ENCODE measurements at regions not wholly inside any gene's neighbourhood (a gene's known extent, or its start where the extent isn't known, plus 50 kb on each side); places are given as distances from the start of the nearest gene placed in this dataset.

- H3K9me3 Mint-ChIP-seq, result no peaks in the 10 kb centered on the region
- H3K4me1 Mint-ChIP-seq, result no peaks in the 10 kb centered on the region
- ChIA-PET POLR2A (no interaction called here), CTCF (no interaction called here)
- no peak overlapping the region for H3K4me3 Mint-ChIP-seq
- no peak overlapping the region for H3K27ac Mint-ChIP-seq
- no peak for DNase-seq
- no peaks in the 10 kb centered on the region for H3K36me3 Mint-ChIP-seq (ENCODE audit: low read depth)
- H3K27me3 Mint-ChIP-seq, result no peaks in the 10 kb centered on the region
These were observed 592.8 kb downstream of the HACE1 start for GRCh38 chr6:104266922-104267321.

DNA sequence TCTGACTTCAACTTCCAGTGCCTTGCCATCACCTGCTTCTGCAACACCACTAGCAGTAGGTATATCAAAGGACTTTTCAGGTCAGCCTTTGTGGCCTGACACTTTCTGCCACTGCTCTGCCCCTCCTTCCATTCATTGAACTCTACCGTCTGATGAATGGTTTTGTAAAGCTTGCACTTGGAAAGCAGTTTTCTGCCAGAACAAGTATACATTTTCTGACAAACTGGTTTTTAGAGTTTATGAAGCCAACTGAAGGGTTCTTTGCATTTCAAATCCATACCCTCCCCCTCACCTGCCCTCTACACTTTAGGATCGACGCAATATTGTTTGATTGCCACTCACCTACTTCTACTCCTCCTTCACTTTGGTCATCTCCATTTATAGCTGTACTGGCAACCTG lies 603.1 kb downstream of the HACE1 start:
- Mint-ChIP-seq H3K4me1 (no peaks in the 10 kb centered on the region), H3K27ac (no peak overlapping the region)

DNA sequence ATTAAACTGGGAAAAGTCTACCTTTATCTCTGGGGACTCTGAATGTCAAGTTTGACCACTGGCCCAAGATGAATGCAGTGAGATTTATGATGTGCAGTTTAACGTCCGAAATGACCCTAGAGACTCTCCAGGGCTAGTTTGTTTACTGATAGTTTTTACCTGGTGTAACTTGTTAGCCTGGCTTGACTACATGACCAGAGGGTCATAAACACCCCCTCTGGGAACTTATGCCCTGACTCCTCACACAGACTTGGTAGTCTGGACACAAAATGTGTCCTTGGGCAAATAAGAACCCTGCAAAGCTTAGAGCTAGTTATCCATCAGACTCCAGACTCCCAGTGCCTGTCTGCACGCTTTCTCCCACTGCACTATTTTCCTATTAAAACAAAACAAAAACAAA lies 606.5 kb downstream of the HACE1 start:
- Mint-ChIP-seq H3K27me3 (no peaks in the 10 kb centered on the region), H3K27ac (no peak overlapping the region), H3K36me3 (ENCODE audit: low read depth) (no peaks in the 10 kb centered on the region), H3K9me3 (no peaks in the 10 kb centered on the region), H3K4me1 (no peaks in the 10 kb centered on the region), H3K4me3 (no peak overlapping the region)
- DNase-seq, result no peak
- ChIA-PET POLR2A (no interaction called here), CTCF (no interaction called here)

More for the DNA sequence above, 603.1 kb downstream of the HACE1 start:
- CTCF ChIA-PET, result no interaction called here
- POLR2A ChIA-PET, result no interaction called here
- no peak for DNase-seq
- H3K27me3 Mint-ChIP-seq, result no peaks in the 10 kb centered on the region
- no peaks in the 10 kb centered on the region for H3K9me3 Mint-ChIP-seq
- H3K36me3 Mint-ChIP-seq (ENCODE audit: low read depth), result no peaks in the 10 kb centered on the region
- no peak overlapping the region for H3K4me3 Mint-ChIP-seq

- Mint-ChIP-seq H3K9me3 (no peaks in the 10 kb centered on the region), H3K27me3 (no peaks in the 10 kb centered on the region), H3K27ac (no peak overlapping the region), H3K36me3 (ENCODE audit: low read depth) (no peaks in the 10 kb centered on the region), H3K4me3 (no peak overlapping the region), H3K4me1 (no peaks in the 10 kb centered on the region)
- no peak for DNase-seq
- POLR2A ChIA-PET, result no interaction called here
- CTCF ChIA-PET, result no interaction called here
These were observed 607.4 kb downstream of the HACE1 start for GRCh38 chr6:104252276-104252675.

DNA sequence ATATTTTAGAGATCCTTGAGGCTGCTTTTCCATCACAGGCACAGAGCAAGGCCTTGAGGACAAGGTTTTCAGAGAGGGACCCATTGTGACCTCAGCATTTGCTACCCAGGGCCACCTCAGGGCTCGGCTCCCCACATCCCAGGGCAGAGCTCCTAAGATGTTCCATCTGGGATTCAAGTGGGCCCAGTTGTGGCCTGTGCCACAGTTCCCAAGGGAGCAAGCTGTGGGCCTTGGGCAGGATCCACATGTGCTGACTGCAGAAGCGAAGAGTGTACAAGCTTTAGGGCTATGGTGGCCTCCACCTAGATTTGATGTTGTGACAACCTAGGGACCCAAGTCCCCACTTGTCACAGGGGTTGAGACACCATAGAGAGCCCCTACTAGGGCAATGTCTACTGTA lies 608.1 kb downstream of the HACE1 start:
- Mint-ChIP-seq H3K4me3 (no peak overlapping the region), H3K4me1 (no peaks in the 10 kb centered on the region), H3K9me3 (no peaks in the 10 kb centered on the region), H3K36me3 (ENCODE audit: low read depth) (no peaks in the 10 kb centered on the region), H3K27ac (no peak overlapping the region), H3K27me3 (no peaks in the 10 kb centered on the region)
- ChIA-PET CTCF (no interaction called here), POLR2A (no interaction called here)
- DNase-seq, result no peak

DNA sequence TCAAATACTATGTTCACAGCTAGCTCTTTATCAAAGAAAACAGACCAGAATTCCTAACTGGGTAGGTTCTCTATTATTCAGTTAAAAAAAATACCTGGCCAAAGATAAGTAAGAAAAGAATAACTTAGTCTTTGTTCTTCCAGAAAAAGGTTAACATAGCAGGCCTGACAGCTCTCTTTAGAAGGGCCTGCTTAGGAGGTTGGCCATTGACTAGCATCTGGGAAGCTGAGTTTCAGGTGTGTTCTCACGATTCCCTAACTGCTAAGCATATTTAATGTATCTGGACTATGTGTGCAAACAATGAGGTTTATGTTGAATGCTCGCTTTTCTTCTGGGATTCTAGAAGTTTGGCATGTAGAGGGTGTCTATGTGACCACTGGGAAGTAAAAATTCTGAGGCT lies 618.9 kb downstream of the HACE1 start:
- no peaks in the 10 kb centered on the region for H3K4me1 Mint-ChIP-seq
- no peak overlapping the region for H3K27ac Mint-ChIP-seq
- no peaks in the 10 kb centered on the region for H3K36me3 Mint-ChIP-seq (ENCODE audit: low read depth)
- no peaks in the 10 kb centered on the region for H3K9me3 Mint-ChIP-seq
- H3K27me3 Mint-ChIP-seq, result no peaks in the 10 kb centered on the region
- DNase-seq, result no peak
- H3K4me3 Mint-ChIP-seq, result no peak overlapping the region
- ChIA-PET CTCF (no interaction called here), POLR2A (no interaction called here)

DNA sequence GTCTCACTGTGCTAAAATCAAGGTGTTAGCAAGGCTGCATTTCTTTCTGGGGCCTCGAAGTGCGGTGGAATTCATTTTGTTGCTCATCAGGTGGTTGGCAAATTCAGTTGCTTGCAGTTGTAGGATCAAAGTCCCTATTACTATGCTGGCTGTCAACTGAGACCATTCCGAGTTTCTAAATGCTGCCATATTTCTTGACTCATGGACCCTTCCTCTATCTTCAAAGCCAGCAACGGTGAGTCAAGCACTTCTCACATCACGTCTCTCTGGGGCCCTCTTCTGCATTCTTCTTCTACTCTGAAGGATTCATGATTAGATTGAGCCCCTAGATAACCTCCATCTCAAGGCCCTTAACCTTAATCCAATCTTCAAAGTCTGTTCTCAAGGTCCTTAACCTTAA lies 619.7 kb downstream of the HACE1 start:
- ChIA-PET CTCF (no interaction called here), POLR2A (no interaction called here)
- no peaks in the 10 kb centered on the region for H3K9me3 Mint-ChIP-seq
- H3K4me1 Mint-ChIP-seq, result no peaks in the 10 kb centered on the region
- H3K36me3 Mint-ChIP-seq (ENCODE audit: low read depth), result no peaks in the 10 kb centered on the region
- H3K27me3 Mint-ChIP-seq, result no peaks in the 10 kb centered on the region
- H3K4me3 Mint-ChIP-seq, result no peak overlapping the region
- no peak overlapping the region for H3K27ac Mint-ChIP-seq
- no peak for DNase-seq

DNA sequence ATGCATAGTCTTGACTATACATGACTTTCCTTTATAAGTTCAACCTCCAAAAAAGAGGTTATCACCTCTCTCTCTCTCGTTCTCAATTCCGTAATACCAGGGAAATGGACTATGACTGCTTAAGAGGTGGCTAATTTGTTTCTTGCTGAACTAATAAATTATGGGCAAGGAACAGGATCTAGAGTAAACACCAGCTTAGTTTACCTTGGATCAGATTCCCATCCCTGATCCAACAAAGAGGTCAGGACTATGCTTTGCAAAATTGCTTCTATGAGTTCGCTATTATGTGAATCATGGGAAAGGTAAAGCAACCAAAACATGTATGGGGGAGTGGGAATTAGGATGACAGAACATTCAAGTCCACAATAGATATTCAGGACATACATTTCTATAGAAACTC lies 630.7 kb downstream of the HACE1 start:
- CTCF ChIA-PET, result no interaction called here
- H3K9me3 Mint-ChIP-seq, result no peaks in the 10 kb centered on the region

GRCh38 chr6:104227508-104227907 lies 632.2 kb downstream of the HACE1 start:
- Mint-ChIP-seq H3K4me3 (no peak overlapping the region), H3K9me3 (no peaks in the 10 kb centered on the region), H3K27me3 (no peaks in the 10 kb centered on the region), H3K4me1 (no peaks in the 10 kb centered on the region), H3K27ac (no peak overlapping the region), H3K36me3 (ENCODE audit: low read depth) (no peaks in the 10 kb centered on the region)
- ChIA-PET POLR2A (no interaction called here), CTCF (no interaction called here)
- DNase-seq, result no peak

More for the DNA sequence above, 630.7 kb downstream of the HACE1 start:
- Mint-ChIP-seq H3K27me3 (no peaks in the 10 kb centered on the region), H3K36me3 (ENCODE audit: low read depth) (no peaks in the 10 kb centered on the region), H3K4me3 (no peak overlapping the region), H3K27ac (no peak overlapping the region), H3K4me1 (no peaks in the 10 kb centered on the region)
- DNase-seq, result no peak
- POLR2A ChIA-PET, result no interaction called here

DNA sequence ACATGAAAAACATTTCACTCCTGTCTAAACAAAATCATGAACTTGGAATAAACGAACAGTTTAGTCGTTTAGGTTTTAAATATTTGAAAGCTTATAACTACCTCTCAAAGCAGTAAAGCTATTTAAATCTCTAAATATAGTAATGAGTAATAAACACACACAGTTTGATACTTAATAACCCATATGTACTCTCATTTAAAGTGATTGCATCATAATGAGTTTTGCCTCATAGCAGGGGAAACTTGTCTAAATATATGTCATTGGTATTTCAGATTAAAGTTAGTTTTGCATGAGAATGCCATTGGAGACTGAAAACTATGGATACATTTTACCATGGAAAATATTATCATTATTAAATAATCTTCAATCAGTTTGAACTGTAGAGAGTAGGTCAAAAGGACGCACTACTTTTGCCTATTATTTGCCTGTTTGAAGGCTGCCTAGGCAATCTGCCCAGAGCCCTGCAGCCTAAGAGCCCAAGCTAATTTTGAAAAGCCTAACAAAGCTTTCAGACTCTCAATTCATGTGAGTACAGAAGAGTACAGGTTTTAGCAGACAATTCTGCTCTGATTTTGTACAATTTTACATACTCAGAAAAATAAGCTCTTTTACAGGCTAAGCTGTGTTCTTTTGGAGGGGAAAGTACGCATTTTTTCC lies 632.8 kb downstream of the HACE1 start:
- CTCF ChIA-PET, result no interaction called here

DNA sequence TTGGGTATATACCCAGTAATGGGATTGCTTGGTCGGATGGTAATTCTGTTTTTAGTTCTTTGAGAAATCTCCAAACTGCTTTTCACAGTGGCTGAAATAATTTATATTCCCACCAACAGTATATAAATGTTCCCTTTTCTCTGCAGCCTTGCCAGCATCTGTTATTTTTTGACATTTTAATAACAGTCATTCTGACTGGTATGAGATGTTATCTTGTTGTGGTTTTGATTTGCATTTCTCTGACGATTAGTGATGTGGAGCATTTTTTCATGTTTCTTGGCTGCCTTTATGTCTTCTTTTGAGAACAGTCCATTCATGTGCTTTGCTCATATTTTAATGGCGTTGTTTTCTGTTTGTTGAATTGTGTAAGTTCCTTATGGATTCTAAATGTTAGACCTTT lies 641.6 kb downstream of the HACE1 start:
- POLR2A ChIA-PET, result no interaction called here
- no peaks in the 10 kb centered on the region for H3K9me3 Mint-ChIP-seq
- no peaks in the 10 kb centered on the region for H3K27me3 Mint-ChIP-seq

More for the DNA sequence above, 632.8 kb downstream of the HACE1 start:
- DNase-seq, result no peak
- Mint-ChIP-seq H3K4me1 (no peaks in the 10 kb centered on the region), H3K36me3 (ENCODE audit: low read depth) (no peaks in the 10 kb centered on the region), H3K27ac (no peak overlapping the region), H3K9me3 (no peaks in the 10 kb centered on the region), H3K27me3 (no peaks in the 10 kb centered on the region), H3K4me3 (no peak overlapping the region)
- POLR2A ChIA-PET, result no interaction called here

GRCh38 chr6:104214901-104215300 lies 644.8 kb downstream of the HACE1 start:
- H3K4me1 Mint-ChIP-seq, result no peaks in the 10 kb centered on the region

More for the DNA sequence above, 641.6 kb downstream of the HACE1 start:
- no peaks in the 10 kb centered on the region for H3K36me3 Mint-ChIP-seq (ENCODE audit: low read depth)
- no peak overlapping the region for H3K4me3 Mint-ChIP-seq
- CTCF ChIA-PET, result no interaction called here
- no peaks in the 10 kb centered on the region for H3K4me1 Mint-ChIP-seq
- DNase-seq, result no peak
- no peak overlapping the region for H3K27ac Mint-ChIP-seq

GRCh38 chr6:104212977-104213668 lies 646.6 kb downstream of the HACE1 start:
- no peak for DNase-seq
- CTCF ChIA-PET, result no interaction called here
- Mint-ChIP-seq H3K9me3 (no peaks in the 10 kb centered on the region), H3K36me3 (ENCODE audit: low read depth) (no peaks in the 10 kb centered on the region), H3K4me1 (no peaks in the 10 kb centered on the region), H3K27ac (no peak overlapping the region), H3K4me3 (no peak overlapping the region), H3K27me3 (no peaks in the 10 kb centered on the region)
- POLR2A ChIA-PET, result no interaction called here

More at GRCh38 chr6:104214901-104215300, 644.8 kb downstream of the HACE1 start:
- ChIA-PET POLR2A (no interaction called here), CTCF (no interaction called here)
- Mint-ChIP-seq H3K27me3 (no peaks in the 10 kb centered on the region), H3K4me3 (no peak overlapping the region), H3K9me3 (no peaks in the 10 kb centered on the region), H3K27ac (no peak overlapping the region), H3K36me3 (ENCODE audit: low read depth) (no peaks in the 10 kb centered on the region)
- no peak for DNase-seq

GRCh38 chr6:104207635-104208034 lies 652.1 kb downstream of the HACE1 start:
- H3K36me3 Mint-ChIP-seq (ENCODE audit: low read depth), result no peaks in the 10 kb centered on the region

More at GRCh38 chr6:104207635-104208034, 652.1 kb downstream of the HACE1 start:
- no peak overlapping the region for H3K4me3 Mint-ChIP-seq
- no peak overlapping the region for H3K27ac Mint-ChIP-seq
- POLR2A ChIA-PET, result no interaction called here
- H3K9me3 Mint-ChIP-seq, result no peaks in the 10 kb centered on the region
- DNase-seq, result no peak
- H3K27me3 Mint-ChIP-seq, result no peaks in the 10 kb centered on the region
- CTCF ChIA-PET, result no interaction called here
- H3K4me1 Mint-ChIP-seq, result no peaks in the 10 kb centered on the region

Data from activated CD4-positive, alpha-beta memory T cell treated with anti-CD3 and anti-CD28 coated beads, Interleukin-2, amount 10 ng/mL, durations not matched to agents 7 days and 5 days (primary cell).